MM.1S (cell line): ENCODE measurements at regions not wholly inside any gene's neighbourhood (a gene's known extent, or its start where the extent isn't known, plus 50 kb on each side); places are given as distances from the start of the nearest gene placed in this dataset.

Source experiments
- DNase-seq: peaks from one replicate; pipeline ENCODE4 v3.0.0-alpha.2; 2015
- H2AFZ ChIP-seq: fragments of 300-600 bp; sonication (generic); 2 replicates; pipeline ENCODE4 v1.6.0; 2016; ENCODE audit warnings: antibody characterized with exemption, low read length
- H3F3A ChIP-seq: fragments of 300-600 bp; sonication (generic); 2 replicates; pipeline ENCODE4 v1.6.1; 2016; ENCODE audit warnings: mild to moderate bottlenecking, antibody characterized with exemption, low read length, moderate library complexity, mixed read lengths; ENCODE audit not compliant: insufficient read depth
- H3K27ac ChIP-seq: fragments of 300-600 bp; sonication (generic); 2 replicates; pipeline ENCODE4 v1.5.1; 2016; ENCODE audit warnings: mild to moderate bottlenecking, low read length
- H3K27me3 ChIP-seq: fragments of 300-600 bp; sonication (generic); replicated peaks from 2 replicates; pipeline ENCODE4 v1.6.0; 2016; ENCODE audit warnings: low read length; ENCODE audit not compliant: insufficient read depth
- H3K36me3 ChIP-seq: fragments of 300-600 bp; sonication (generic); replicated peaks from 2 replicates; pipeline ENCODE4 v1.6.1; 2016; ENCODE audit warnings: mild to moderate bottlenecking, low read length, mixed read lengths; ENCODE audit not compliant: insufficient read depth
- H3K4me1 ChIP-seq: fragments of 300-600 bp; sonication (generic); 2 replicates; pipeline ENCODE4 v1.6.1; 2016; ENCODE audit warnings: low read length, mixed read lengths
- H3K4me2 ChIP-seq: fragments of 300-600 bp; sonication (generic); 2 replicates; pipeline ENCODE4 v1.6.0; 2016; ENCODE audit warnings: low read depth, low read length
- H3K4me3 ChIP-seq: fragments of 300-600 bp; sonication (generic); 2 replicates; pipeline ENCODE4 v1.5.1; 2016; ENCODE audit warnings: low read length, mixed read lengths
- H3K79me2 ChIP-seq: fragments of 300-600 bp; sonication (generic); 2 replicates; pipeline ENCODE4 v1.6.1; 2016; ENCODE audit warnings: mixed run types, low read length, mixed read lengths
- H3K9ac ChIP-seq: fragments of 300-600 bp; sonication (generic); 2 replicates; pipeline ENCODE4 v1.6.1; 2016; ENCODE audit warnings: low read length, mixed read lengths
- H3K9me2 ChIP-seq: fragments of 300-600 bp; sonication (generic); replicated peaks from 2 replicates; pipeline ENCODE4 v1.6.1; 2016; ENCODE audit warnings: mild to moderate bottlenecking, low read length, mixed read lengths; ENCODE audit not compliant: insufficient read depth
- H3K9me3 ChIP-seq: fragments of 300-600 bp; sonication (generic); replicated peaks from 2 replicates; pipeline ENCODE4 v1.6.1; 2016; ENCODE audit warnings: mild to moderate bottlenecking, low read length, mixed read lengths; ENCODE audit not compliant: insufficient read depth
- H4K20me1 ChIP-seq: fragments of 300-600 bp; sonication (generic); 2 replicates; pipeline ENCODE4 v1.6.1; 2016; ENCODE audit warnings: mild to moderate bottlenecking, low read length, moderate library complexity, mixed read lengths; ENCODE audit not compliant: insufficient read depth
- EZH2 ChIP-seq: fragments of 300-600 bp; sonication (generic); optimal IDR thresholded peaks from 2 replicates; pipeline ENCODE3; 2017; ENCODE audit warnings: low read depth, mild to moderate bottlenecking, antibody characterized with exemption, low read length, mixed read lengths
- EZH2phosphoT487 ChIP-seq: fragments of 300-600 bp; sonication (generic); IDR thresholded peaks from 2 replicates; pipeline ENCODE4 v1.6.1; 2018; ENCODE audit warnings: antibody characterized with exemption, low read length
- TF ChIP-seq, protein P1 (sequence below): fragments of 300-600 bp; sonication (generic); IDR thresholded peaks from 2 replicates; pipeline ENCODE4 v1.5.1; 2016; ENCODE audit warnings: antibody characterized with exemption, low read length, mixed read lengths

- no peak for DNase-seq
- Histone ChIP-seq H3K79me2 (no peaks in the 10 kb centered on the region), H3F3A (no peaks in the 10 kb centered on the region), H3K4me3 (no peak overlapping the region), H4K20me1 (no peaks in the 10 kb centered on the region), H3K9me3 (no peaks in the 10 kb centered on the region), H3K36me3 (no peaks in the 10 kb centered on the region), H3K4me1 (no peaks in the 10 kb centered on the region), H2AFZ (no peak overlapping the region), H3K9ac (no peak overlapping the region), H3K9me2 (no peaks in the 10 kb centered on the region), H3K4me2 (no peak overlapping the region), H3K27me3 (no peaks in the 10 kb centered on the region), H3K27ac (no peak overlapping the region)
- TF ChIP-seq, protein P1, sequence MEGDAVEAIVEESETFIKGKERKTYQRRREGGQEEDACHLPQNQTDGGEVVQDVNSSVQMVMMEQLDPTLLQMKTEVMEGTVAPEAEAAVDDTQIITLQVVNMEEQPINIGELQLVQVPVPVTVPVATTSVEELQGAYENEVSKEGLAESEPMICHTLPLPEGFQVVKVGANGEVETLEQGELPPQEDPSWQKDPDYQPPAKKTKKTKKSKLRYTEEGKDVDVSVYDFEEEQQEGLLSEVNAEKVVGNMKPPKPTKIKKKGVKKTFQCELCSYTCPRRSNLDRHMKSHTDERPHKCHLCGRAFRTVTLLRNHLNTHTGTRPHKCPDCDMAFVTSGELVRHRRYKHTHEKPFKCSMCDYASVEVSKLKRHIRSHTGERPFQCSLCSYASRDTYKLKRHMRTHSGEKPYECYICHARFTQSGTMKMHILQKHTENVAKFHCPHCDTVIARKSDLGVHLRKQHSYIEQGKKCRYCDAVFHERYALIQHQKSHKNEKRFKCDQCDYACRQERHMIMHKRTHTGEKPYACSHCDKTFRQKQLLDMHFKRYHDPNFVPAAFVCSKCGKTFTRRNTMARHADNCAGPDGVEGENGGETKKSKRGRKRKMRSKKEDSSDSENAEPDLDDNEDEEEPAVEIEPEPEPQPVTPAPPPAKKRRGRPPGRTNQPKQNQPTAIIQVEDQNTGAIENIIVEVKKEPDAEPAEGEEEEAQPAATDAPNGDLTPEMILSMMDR = no peak
- TF ChIP-seq EZH2 = no peak
These were observed 185.5 kb upstream of the DYNLRB2 start for GRCh38 chr16:80355335-80355734.

DNA sequence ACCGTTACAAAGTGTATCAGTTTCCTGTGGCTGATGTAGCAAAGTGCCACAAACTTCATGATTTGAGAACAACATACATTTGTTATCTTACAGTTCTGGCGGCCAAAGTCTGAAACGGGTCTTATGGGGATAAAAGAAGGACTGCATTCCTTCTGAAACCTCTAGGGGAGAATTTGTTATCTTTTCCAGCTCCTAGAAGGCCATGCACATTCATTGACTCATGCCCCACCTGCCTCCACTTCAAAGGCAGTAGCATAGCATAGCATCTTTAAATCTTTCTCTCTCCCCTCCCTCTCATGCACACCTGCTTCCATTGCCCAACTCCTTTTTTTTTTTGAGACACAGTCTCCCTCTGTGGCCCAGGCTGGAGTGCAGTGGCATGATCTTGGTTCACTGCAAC lies 190.7 kb upstream of the DYNLRB2 start:
- Histone ChIP-seq H4K20me1 (no peaks in the 10 kb centered on the region), H3K9ac (no peak overlapping the region), H2AFZ (no peak overlapping the region), H3K9me2 (no peaks in the 10 kb centered on the region), H3K27me3 (no peaks in the 10 kb centered on the region), H3K79me2 (no peaks in the 10 kb centered on the region), H3K4me2 (no peak overlapping the region), H3K27ac (no peak overlapping the region), H3K4me3 (no peak overlapping the region), H3K36me3 (no peaks in the 10 kb centered on the region), H3K4me1 (no peaks in the 10 kb centered on the region), H3K9me3 (no peaks in the 10 kb centered on the region), H3F3A (no peaks in the 10 kb centered on the region)
- no peak for DNase-seq
- TF ChIP-seq EZH2 (no peak), EZH2phosphoT487 (no peak)
- TF ChIP-seq, protein P1 = no peak

DNA sequence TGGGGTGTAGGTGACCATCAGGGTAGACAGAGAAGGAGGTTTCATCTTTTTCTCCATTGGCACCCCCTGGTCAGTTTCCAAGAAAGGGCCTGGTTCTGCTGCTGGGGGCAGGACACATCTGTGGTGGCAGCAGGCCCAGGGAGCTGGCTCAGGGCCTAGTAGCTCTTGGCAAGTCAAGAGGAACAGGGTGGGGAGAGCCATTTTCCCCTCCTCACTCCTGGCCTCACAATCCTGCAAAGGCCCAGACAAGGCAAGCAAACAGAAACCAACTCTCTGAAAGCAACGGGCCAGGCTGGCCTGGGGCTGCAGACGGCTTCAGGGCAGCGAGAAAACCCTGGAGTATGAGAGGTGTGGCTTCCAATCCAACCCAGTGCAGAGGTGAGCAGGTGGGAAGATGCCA lies 192.9 kb upstream of the DYNLRB2 start:
- no peak for TF ChIP-seq EZH2
- TF ChIP-seq, protein P1 = no peak
- TF ChIP-seq EZH2phosphoT487 = no peak
- Histone ChIP-seq H3K9me3 (no peaks in the 10 kb centered on the region), H3K27ac (no peak overlapping the region)

More for the DNA sequence above, 192.9 kb upstream of the DYNLRB2 start:
- Histone ChIP-seq H3K36me3 (no peaks in the 10 kb centered on the region), H3K4me3 (no peak overlapping the region), H3F3A (no peaks in the 10 kb centered on the region), H3K4me1 (no peaks in the 10 kb centered on the region), H2AFZ (no peak overlapping the region), H3K79me2 (no peaks in the 10 kb centered on the region), H4K20me1 (no peaks in the 10 kb centered on the region), H3K9me2 (no peaks in the 10 kb centered on the region), H3K4me2 (no peak overlapping the region), H3K27me3 (no peaks in the 10 kb centered on the region), H3K9ac (no peak overlapping the region)
- DNase-seq = no peak
